ENCODE measurements at regions not wholly inside any gene's neighbourhood (a gene's known extent, or its start where the extent isn't known, plus 50 kb on each side); places are given as distances from the start of the nearest gene placed in this dataset.

DNA sequence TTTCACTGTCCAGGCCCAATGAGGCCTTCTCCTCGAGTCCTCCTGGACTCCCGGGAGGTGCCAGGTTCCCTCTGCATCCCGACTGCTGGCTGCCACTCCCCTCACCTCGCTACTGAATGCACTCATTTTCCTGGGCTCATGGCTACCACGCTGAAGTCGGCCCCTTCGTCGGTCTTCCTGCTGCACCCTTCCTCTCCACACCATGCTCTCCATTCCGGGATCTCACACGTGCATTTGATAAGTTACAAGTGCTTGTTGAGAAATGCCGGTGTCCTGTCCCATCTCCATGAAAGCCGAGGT, 334.7 kb upstream of the MYT1L start:
- no peak for DNase-seq
- intact Hi-C loops (cut with DNase I) = no loop called here

DNA sequence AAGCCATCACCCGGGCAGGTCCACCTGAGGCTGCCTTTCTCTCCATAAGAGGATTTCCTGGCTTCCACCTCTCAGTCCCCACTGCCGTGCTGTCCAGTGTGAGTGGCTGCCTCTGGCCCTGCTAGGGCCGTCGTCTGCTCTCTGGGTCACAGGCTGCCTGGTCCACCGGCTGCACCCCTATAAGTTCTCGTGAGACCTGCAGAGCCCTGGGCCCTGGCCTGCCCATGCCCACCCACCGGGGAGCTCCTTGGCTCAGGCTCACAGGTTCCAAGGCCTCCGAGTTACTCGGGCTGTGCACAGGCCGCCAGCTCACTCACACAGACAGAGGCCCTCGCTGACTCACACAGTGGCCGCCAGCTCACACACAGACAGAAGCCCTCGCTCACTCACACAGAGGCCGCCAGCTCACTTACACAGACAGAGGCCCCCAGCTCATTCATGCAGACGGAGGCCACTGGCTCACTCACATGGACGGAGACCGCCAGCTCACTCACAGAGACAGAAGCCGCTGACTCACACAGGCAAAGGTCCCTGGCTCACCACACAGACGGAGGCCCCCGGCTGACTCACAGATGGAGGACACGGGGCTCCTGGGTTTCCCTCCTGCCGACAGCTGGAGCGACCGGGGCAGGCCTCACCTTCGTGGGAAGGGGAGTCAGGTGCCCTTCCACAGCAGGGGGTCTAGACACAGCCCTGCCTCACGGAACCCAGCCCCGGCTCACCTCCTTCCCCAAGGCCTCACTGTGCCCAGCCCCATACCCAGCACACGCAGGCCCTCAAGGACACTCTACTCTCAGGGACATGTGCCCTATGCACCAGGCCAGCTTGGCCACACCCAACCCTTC, 334.1 kb upstream of the MYT1L start:
- intact Hi-C loops (cut with DNase I) = no loop called here
- DNase-seq = peak in 3 of 42 donors; percentile 35 to 58 (median 43)

DNA sequence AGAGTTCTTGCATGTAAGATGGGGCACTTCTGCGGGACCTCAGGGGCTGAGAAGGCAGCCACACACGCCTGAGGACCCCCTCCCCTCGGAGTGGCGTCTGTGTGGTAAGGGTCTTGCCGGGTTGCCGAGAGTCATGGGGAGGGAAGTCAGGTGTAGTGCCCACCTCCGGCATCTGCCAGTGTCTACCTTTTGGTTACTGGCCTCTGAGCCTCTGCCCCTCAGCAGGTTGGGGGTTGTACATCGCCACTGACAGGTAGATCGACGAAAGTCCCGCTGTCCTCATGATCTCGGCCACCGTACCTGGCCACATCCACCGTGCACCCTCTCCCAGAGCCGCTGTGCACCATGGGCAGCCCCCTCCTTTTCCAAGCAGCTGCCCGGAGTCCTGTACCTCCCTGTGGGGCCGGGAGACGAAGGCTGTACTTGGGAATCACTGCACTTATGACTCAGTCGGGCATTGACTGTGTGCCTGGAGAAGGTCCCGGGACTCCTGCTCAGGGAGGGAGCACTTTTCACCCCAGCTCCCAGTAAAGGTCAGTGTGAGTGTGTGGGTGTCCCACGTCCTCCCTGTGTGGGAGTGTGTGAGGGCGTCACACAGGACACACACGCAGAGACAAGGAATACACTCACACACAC, 332.4 kb upstream of the MYT1L start:
- intact Hi-C loops (cut with DNase I) = no loop called here
- DNase-seq = no peak

DNA sequence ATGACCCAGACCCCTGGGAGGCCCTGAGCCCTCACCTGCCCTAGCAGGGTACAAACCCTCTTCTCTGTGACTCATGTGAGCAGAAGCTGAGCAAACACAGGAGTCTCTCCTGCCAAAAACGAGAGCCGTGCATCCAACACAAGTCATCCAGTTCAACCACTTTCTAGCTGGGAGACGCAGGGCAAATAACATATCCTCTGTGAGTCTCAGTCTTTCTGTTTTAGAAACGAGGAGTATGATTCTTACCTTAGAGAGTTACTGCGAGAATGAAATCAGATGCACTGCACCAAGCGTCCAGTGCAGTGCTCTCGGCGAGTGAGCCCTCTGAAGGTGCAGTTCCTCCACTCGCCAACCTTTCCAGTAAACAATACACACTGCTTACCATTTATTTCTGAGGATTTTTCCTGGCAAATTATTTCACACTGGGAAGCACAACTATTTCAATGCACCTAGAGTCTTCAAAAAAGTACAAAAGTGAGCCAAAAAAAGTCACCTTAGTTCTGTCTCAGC, 331.8 kb upstream of the MYT1L start:
- intact Hi-C loops (cut with DNase I) = no loop called here
- no peak for DNase-seq

DNA sequence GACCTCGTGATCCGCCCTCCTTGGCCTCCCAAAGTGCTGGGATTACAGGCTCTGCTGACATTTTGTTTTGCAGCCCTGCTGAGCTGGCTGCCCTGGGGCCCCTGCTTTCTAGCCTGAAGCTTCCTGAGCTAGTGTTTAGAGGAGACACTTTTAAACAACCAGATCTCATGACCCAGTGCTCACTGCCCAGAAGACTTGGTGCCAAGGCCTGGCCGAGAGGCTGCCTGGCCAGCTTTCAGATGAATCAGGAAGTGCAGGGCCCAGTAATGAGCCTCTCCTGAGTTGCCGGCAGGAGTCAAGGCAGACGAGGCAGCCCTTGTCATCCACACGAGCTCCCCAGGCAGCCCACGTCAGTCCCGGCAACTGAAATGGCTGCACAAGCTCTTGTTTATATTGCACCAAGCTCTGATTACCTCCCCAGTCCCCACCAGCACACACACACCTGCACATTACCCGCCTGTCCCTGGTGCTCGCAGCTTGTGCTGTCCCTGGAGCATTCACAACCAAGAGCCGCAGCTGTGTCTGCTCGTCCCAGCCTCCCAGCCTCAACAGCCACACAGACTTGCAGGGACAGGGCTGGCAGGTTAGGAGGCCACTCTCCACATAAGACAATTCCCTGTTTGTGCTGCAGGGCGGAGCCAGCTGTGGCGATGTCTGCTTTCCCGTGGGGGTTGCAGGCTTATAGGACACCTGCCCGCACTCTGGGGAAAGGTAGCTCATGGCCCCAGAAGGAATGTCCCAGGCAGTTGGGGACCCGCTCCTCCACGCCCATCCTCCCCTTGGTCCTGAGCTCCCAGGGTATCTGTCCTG, 331.2 kb upstream of the MYT1L start:
- intact Hi-C loops (cut with DNase I) = no loop called here
- DNase-seq = peak in 28 of 42 donors; percentile 20 to 79 (median 54)

DNA sequence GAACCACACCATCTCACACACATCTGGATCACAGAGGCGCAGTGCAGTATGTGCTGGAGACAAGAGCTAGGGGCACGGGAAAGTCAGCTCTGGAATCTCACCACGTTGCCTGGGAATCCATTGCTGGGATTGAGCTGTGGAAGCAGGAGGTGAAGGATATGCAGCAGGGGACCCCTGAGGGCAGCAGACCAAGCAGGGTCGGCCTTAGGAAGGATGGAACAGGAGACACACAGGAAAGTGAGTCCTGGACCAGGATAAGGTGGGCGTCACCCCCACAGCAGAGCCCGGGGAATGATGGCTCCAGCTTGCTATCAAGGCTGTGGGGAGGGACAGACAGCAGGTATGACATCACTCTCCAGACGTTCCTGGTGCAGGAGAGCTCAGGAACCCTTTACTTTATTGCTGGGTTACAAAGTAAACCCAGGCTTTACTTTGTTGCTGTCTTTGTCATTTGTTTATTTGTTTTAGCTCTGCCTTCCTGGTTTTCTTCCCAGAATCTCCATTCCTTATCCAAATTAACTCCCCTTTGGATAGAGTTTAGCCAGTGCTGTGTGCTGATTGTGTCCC, 329.8 kb upstream of the MYT1L start:
- DNase-seq = no peak
- intact Hi-C loops (cut with DNase I) = no loop called here

DNA sequence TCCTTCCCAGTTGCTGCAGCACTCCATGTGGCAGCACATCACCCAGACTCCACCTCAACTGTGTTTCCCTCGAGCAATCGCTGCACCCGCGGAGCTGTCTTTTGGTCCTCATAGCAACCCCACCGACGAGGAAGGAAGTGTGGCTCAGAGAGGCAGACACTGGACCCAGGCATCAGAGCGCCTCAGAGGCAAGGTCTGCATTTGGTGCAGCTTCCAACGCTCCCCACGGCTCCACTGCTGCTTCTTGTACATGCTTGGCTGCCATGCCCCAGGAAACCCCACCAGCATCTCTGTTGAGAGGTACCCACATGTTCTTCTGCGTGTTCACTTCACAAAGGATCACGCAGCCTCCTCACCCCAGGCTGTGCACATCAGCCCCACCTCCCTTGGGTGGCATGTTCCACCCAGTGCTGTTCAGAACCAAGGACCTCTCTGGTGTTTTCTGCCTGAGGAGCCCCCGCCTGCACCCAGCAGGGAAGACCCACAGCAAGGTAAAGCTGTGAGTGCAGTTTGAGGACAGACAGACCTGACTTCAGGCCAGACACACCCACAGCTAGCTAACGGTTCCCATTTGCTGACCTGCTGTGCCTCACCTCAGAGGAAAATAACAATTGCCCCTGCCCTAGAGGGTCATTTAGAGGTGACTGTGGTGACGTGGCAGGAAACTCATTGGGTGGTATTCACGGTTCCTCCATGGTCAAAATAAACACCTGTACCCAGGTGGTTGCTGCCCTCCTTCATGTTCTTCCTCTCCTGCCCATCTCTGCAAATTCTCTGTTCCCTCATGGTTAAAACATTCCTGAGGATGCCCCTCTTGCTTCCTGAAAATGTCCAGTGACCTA, 326.3 kb upstream of the MYT1L start:
- intact Hi-C loops (cut with DNase I) = no loop called here
- no peak for DNase-seq

DNA sequence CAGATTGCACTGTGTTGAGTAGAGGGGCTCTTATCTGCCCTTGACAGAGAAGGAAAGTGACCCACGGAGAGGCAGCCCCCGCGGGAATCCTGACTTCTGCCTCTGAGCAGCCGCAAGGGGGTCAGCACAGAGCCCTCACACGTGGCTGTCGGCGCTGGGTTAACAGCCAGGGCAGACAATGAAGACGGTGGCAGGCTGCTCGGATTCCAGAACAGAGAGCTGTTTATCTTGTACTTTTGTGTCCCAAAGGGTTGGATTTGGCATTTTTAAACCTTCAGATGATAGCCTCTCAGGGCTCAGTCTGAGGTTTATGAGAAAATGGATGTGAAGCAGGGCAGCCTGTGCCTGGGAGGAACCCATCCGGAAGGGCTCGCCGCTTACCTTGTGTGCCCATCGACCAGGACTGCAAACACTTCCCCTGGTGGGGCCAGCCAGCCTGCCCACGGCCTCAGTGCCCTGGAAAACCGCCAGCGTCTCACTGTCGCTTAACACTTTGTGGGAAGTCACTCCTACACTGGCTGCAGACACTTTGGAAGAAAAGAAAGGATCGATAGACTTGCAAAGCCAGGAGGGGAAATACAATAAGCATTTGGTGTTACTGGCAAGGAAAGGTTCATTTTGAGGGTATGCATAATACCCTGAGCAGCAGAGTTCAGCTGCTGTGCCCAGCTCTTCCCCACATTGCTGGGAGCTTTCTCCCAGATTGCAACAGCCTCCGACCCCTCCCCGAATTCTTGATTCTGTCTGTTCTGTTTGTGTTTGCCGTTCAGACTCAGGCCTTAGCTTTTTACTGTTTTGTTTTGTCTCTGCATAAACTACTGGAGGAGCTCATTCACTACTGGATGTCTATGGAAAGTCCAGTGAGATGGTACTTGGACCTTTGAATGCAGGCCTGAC, 325.3 kb upstream of the MYT1L start:
- intact Hi-C loops (cut with DNase I) = no loop called here
- peak in 19 of 42 donors; percentile 25 to 72 (median 49) for DNase-seq

DNA sequence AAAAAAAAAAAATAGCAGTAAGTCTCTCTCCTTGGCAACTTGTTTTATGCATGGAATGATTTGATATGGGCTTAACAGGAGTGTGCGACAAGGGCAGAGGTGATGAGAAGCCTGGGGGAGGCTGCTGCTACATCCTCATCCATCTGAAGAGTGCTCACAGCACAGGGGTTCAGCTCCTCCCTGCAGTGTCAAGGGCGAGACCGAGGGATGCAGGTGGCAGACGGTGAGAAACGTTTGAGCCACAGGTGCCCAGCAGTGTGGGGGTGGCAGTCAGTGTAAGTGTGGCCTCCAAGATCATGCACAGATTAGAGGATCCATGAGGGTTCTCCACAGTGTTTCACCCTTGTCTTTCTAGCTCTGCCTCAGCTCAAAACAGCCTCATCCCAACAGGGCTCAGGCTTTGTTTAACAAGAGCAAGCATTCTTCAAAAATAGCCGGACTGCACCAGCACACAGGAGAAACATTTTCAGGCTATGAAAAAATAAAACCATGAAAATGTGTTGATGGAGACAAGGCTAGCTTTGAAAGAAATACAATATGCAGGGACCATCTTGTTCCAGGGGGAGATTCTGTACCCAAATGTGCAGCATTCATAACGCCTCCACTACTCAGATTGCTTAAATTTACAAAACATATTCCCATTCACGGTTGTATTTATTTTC, 324.5 kb upstream of the MYT1L start:
- intact Hi-C loops (cut with DNase I) = no loop called here
- DNase-seq = no peak

DNA sequence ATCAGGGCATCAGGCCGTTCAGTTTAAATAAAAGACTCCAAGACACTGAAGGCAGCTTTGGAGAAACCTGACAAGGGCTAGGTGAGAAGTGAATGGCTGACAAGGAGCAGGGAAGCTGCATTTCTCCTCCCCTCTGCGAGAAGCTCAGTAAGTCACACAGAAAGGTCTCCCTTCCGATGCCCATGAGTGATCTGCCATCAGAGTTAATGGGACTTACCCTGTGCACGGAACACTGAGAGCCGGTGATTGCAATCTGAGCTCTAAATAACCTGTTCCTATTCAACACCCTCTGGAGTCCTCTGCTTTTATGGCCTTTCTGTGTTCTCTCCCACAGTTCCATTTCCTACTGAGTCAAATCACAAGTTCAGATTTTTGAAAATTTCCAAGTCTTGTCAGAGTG, 322.2 kb upstream of the MYT1L start:
- intact Hi-C loops (cut with DNase I) = no loop called here
- peak in 1 of 42 donors; percentile 29 for DNase-seq

DNA sequence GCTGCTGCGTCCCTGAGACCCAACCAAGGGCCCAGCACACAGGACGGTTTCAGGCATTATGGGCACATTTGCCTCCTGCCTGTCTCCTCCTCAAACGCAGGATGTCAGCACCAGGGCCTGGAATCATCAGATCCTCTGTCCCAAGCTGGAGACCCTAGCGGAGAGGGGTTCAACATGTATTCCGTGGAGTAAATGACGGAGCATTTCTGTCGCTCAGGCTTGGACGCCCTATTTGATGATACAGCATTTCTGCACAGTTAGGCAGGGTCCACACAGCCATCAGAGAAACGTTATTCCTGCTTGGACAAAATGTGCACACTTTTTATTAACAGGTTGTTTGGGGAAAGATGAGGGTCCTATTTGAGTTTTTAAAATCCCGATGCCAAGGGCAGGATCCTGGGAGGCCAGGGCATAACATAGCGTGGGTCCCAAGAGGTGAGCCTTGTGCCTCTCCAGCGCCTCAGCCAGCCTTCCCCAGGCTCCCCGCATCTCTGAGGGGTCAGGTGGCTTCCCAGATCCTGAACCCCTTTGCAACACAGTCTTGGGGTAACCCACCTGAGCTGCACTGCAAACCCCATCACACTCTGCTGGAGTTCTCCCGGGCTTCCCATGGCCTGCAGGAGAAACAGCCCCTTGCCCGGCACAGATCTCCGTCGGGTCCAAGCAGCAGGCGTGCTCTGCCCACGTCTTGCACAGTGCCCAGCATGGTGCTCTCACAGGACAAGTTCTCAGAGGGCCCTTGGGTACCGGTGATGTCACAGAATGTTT, 319.7 kb upstream of the MYT1L start:
- intact Hi-C loops (cut with DNase I) = no loop called here
- DNase-seq = peak in 1 of 42 donors; percentile 12

DNA sequence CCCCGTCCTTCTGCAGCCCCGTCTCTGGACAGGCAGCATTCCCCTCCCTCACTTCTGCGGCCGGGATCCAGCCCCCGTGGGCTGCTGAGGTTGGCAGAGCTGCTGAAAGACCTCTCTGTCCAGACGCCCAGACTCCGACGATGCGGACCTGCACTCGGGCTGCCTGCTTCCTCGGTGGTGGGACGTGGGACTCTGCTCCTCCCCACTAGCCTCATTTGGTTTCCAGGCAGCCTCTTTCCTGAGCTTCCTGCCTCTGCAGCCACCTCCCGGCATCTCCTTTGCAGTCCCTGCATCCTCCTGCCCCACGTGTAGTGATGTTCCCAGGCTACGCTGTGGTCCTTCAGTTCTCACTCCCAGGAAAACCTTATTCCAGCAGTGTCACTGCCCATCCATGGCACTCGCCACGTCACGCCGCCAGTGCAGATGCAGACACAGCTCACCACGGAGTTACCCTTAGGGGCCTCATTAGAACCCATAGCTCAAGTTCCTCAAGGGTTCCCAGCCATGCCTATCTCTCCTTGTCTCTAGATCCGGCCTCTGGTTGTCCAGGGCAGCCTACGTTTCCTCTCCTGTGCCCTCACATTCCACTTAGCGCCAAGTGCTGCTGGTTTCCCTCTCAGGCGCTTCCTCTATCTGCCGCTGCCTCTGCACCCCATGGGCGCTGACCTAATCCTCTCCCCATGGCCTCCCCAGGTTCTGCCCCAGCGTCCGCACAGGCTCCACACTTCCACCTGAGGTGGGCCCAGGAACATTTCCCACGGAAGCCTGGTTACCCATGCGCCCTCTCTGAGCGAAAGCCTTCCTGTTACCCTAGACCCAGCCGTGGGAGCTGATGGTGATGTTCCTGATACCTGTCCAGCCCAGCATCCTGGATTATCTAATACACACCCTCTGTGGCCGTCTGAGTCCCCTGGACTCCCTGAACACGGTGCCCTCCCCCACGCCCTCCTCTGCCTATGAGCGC, 318.3 kb upstream of the MYT1L start:
- peak in 1 of 42 donors; percentile 30 for DNase-seq
- intact Hi-C loops (cut with DNase I) = no loop called here

DNA sequence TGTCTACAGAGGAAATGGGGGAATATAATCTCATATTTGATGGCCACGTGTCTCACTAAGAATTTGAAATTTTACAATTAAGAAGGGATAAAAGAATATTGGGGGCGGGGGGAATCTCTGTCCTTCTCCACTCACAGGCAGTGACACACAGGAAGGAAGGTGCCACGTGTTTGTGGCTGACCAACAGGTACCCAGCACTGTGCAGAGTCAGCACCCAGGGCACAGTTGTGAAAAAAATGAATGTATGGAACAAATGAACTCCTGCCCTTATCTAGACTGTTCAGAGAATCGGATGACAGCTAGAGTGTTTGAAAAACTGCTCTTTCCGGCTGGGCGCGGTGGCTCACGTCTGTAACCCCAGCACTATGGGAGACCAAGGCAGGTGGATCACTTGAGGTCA, 317.0 kb upstream of the MYT1L start:
- peak in 1 of 42 donors; percentile 28 for DNase-seq
- intact Hi-C loops (cut with DNase I) = no loop called here

DNA sequence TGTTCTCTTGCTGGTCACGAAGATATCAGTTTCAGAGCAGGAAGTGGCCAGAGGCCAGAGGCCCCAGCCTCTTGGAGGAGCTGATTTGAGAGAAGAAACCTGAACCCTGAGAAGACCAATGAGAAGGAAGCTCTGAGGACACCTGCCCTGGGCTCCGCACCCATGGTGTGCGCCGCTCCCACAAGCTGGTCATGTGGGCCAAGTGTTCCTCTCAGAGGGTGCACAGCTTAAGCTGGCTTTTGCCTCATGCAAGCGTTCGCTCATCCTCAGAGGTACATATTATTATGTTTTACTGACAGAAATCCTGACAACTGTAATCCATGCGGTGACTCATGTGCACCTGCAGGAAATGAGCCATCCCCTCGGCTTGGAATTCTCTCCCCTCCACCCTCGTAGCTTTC, 316.1 kb upstream of the MYT1L start:
- intact Hi-C loops (cut with DNase I) = no loop called here
- DNase-seq = peak in 41 of 42 donors; percentile 31 to 87 (median 65)

DNA sequence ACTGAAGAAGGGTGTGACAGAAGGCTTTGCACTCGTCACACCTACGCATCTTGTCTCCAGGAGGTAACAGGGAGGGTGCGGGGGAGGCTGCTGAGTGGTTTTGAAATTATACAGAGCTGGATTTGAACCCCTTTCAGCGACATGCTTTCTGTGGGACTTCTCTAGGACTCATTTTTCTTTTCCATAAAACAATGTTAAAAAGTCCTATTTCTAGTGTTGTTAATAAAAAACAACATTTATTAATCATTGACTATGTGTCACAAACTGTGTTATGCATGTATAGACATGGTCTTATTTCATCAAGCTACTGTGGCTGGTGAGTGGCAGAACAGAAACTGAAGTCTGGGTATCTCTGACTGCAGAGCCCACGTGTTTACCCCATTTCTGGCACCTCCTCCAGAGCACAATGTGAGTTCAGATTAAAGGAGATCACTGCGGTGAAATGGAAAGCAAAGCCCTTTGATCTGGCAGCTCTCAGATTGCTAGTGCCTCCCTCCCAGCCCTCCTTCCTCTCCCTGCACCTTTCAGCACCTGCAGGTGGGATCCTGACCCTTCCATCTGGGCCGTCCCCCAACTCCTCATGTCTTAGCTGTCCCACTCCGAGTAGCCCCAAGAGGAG, 315.5 kb upstream of the MYT1L start:
- DNase-seq = peak in 41 of 42 donors; percentile 48 to 94 (median 75)
- intact Hi-C loops (cut with DNase I) = no loop called here
